Natural killer cell (primary cell): ENCODE measurements at regions not wholly inside any gene's neighbourhood (a gene's known extent, or its start where the extent isn't known, plus 50 kb on each side); places are given as distances from the start of the nearest gene placed in this dataset.

Experiments used
- ATAC-seq, 3 donors: fragments of 150-1000 bp in 2 of 3; fragments of 200-7000 bp in 1 of 3; cut with Tn5 transposase; 1 replicate in 1 of 3; 2 replicates in 2 of 3; pipeline ENCODE4 v1.10.0; 2021; ENCODE audit warnings: mild to moderate bottlenecking in 2 of 3, moderate library complexity in 2 of 3
- DNase-seq, 2 donors: peaks; one replicate each; pipeline versions ENCODE4 v3.0.0 to v3.0.0-alpha.2; 2013 to 2021; ENCODE audit warnings: mixed read lengths in 1 of 2
- H3K27ac ChIP-seq: one replicate; pipeline ENCODE4 v1.5.1; 2013; ENCODE audit warnings: mild to moderate bottlenecking, low read length
- H3K27me3 ChIP-seq: one replicate; pipeline ENCODE4 v1.6.1; 2013; ENCODE audit warnings: low read length; ENCODE audit not compliant: control insufficient read depth, insufficient read depth
- H3K36me3 ChIP-seq: one replicate; pipeline ENCODE4 v1.6.1; 2013; ENCODE audit warnings: low read length; ENCODE audit not compliant: control insufficient read depth, insufficient read depth
- H3K4me1 ChIP-seq: one replicate; pipeline ENCODE4 v1.6.1; 2013; ENCODE audit warnings: low read length; ENCODE audit not compliant: control insufficient read depth, insufficient read depth
- H3K4me3 ChIP-seq: one replicate; pipeline ENCODE4 v1.5.1; 2013; ENCODE audit warnings: low read length
- H3K9me3 ChIP-seq: one replicate; pipeline ENCODE4 v1.6.1; 2013; ENCODE audit warnings: low read length; ENCODE audit not compliant: control insufficient read depth, insufficient read depth
- H3K27ac Mint-ChIP-seq, 2 donors: one replicate each; pipeline ENCODE4 v1.8.0; 2022; ENCODE audit warnings: mild to moderate bottlenecking in 2 of 2, mixed read lengths in 2 of 2, moderate library complexity in 1 of 2
- H3K27me3 Mint-ChIP-seq, 2 donors: one replicate each; pipeline ENCODE4 v1.8.0; 2022; ENCODE audit warnings: low read depth in 2 of 2, mixed read lengths in 2 of 2
- H3K36me3 Mint-ChIP-seq: one replicate; pipeline ENCODE4 v1.8.0; 2022; ENCODE audit warnings: mixed read lengths
- H3K4me1 Mint-ChIP-seq, 2 donors: one replicate each; pipeline ENCODE4 v1.8.0; 2022; ENCODE audit warnings: mixed read lengths in 2 of 2
- H3K4me3 Mint-ChIP-seq: one replicate; pipeline ENCODE4 v1.8.0; 2022; ENCODE audit warnings: mild to moderate bottlenecking, moderate library complexity, mixed read lengths
- H3K9me3 Mint-ChIP-seq, 2 donors: one replicate each; pipeline ENCODE4 v1.8.0; 2022; ENCODE audit warnings: mixed read lengths in 2 of 2
- WGBS: methylation state at CpG from one replicate; pipeline ENCODE4 v1.1.7; 2013; ENCODE audit warnings: missing lambda C conversion rate; ENCODE audit not compliant: insufficient coverage; 5-methylcytosine and 5-hydroxymethylcytosine counted together
- intact Hi-C: fragments of 100-400 bp; cut with micrococcal nuclease; formaldehyde crosslinking; loops from one replicate; pipeline ENCODE4 v1.14.2; 2022
- TF ChIP-seq, protein P1 (sequence below): fragments of 200-600 bp; IDR thresholded peaks from one replicate; pipeline ENCODE4 v1.8.0; 2022; ENCODE audit warnings: antibody characterized with exemption

DNA sequence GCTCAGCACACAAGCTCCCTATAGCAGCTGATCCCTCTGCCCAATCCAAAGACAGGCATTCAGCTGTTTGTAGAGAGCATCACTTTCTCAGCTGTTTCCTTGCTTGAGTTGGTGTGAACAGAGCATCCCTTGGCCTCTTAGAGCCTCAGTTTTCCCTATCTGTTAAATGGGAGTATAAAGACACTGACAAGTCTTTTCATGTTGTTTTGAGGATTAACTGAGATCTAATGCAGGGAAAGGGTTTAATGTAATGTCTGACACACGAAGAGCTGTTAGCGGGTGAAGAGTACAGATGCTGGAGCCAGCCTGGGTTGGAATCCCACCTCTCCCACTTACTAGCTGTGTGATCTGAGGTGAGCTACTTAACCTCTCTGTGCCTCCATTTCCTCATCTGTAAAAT is 149.5 kb downstream of the PHETA1 start:
- ATAC-seq (no peak), DNase-seq (no peak)
- no peaks in the 10 kb centered on the region for H3K27me3 ChIP-seq
- TF ChIP-seq, protein P1, sequence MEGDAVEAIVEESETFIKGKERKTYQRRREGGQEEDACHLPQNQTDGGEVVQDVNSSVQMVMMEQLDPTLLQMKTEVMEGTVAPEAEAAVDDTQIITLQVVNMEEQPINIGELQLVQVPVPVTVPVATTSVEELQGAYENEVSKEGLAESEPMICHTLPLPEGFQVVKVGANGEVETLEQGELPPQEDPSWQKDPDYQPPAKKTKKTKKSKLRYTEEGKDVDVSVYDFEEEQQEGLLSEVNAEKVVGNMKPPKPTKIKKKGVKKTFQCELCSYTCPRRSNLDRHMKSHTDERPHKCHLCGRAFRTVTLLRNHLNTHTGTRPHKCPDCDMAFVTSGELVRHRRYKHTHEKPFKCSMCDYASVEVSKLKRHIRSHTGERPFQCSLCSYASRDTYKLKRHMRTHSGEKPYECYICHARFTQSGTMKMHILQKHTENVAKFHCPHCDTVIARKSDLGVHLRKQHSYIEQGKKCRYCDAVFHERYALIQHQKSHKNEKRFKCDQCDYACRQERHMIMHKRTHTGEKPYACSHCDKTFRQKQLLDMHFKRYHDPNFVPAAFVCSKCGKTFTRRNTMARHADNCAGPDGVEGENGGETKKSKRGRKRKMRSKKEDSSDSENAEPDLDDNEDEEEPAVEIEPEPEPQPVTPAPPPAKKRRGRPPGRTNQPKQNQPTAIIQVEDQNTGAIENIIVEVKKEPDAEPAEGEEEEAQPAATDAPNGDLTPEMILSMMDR: no peak
- Mint-ChIP-seq H3K4me1 (no peaks in the 10 kb centered on the region), H3K27ac (no peak overlapping the region), H3K4me3 (no peak overlapping the region), H3K36me3 (no peaks in the 10 kb centered on the region), H3K9me3 (no peaks in the 10 kb centered on the region), H3K27me3 (peaks cover 8 to 11% of the 10 kb centered on the region in 2 donors)
- H3K36me3 ChIP-seq: no peaks in the 10 kb centered on the region
- no peak overlapping the region for H3K27ac ChIP-seq
- no peaks in the 10 kb centered on the region for H3K9me3 ChIP-seq
- H3K4me3 ChIP-seq: no peak overlapping the region
- WGBS: no CpG with 5 or more reads among the region's 2 CpGs
- intact Hi-C loops: no loop called here
- H3K4me1 ChIP-seq: no peaks in the 10 kb centered on the region

DNA sequence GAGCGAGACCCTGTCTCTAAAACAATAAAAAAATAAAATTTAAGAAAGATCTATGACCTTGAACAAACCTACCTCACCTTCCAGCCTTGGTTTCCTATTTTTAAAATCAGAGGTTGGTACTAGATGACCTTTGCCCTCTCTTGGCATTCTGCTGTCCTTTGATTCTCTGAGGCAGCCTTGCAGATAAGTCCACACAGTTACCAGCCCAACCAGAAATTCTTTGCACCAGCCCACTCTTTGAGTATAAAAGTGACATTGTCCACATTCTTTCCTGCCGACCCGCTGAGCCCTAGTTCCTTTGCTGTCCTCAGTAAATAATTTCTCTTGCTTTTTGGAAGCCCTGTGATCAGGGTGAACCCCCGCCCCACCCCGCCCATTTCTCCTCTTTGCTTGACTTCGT is 150.4 kb downstream of the PHETA1 start:
- Mint-ChIP-seq H3K9me3 (no peaks in the 10 kb centered on the region), H3K4me3 (no peak overlapping the region), H3K4me1 (no peaks in the 10 kb centered on the region), H3K27me3 (peaks cover 8 to 10% of the 10 kb centered on the region in 2 donors), H3K27ac (no peak overlapping the region), H3K36me3 (no peaks in the 10 kb centered on the region)
- 90% methylated on average over 6 of the region's 6 CpGs for WGBS
- DNase-seq (no peak), ATAC-seq (no peak)
- Histone ChIP-seq H3K9me3 (no peaks in the 10 kb centered on the region), H3K4me3 (no peak overlapping the region), H3K4me1 (no peaks in the 10 kb centered on the region), H3K27me3 (no peaks in the 10 kb centered on the region), H3K27ac (no peak overlapping the region), H3K36me3 (no peaks in the 10 kb centered on the region)
- TF ChIP-seq, protein P1: no peak
- intact Hi-C loops: no loop called here

- H3K36me3 ChIP-seq: no peaks in the 10 kb centered on the region
- no peak overlapping the region for H3K4me3 ChIP-seq
- H3K4me1 Mint-ChIP-seq: no peaks in the 10 kb centered on the region
- H3K36me3 Mint-ChIP-seq: no peaks in the 10 kb centered on the region
- 82% methylated on average over 13 of the region's 13 CpGs for WGBS
- no peak for ATAC-seq
- H3K9me3 Mint-ChIP-seq: no peaks in the 10 kb centered on the region
- intact Hi-C loops: no loop called here
- TF ChIP-seq, protein P1: no peak
- no peak overlapping the region for H3K27ac ChIP-seq
- no peaks in the 10 kb centered on the region for H3K4me1 ChIP-seq
- H3K4me3 Mint-ChIP-seq: no peak overlapping the region
- H3K27me3 ChIP-seq: no peaks in the 10 kb centered on the region
- no peak for DNase-seq
- no peak overlapping the region for H3K27ac Mint-ChIP-seq
- no peaks in the 10 kb centered on the region for H3K9me3 ChIP-seq
- H3K27me3 Mint-ChIP-seq: peaks cover 8 to 10% of the 10 kb centered on the region in 2 donors
Observed at GRCh38 chr12:111216387-111217159, 152.3 kb downstream of the PHETA1 start.

GRCh38 chr12:111215881-111216280 is 153.0 kb downstream of the PHETA1 start:
- no peaks in the 10 kb centered on the region for H3K9me3 ChIP-seq
- TF ChIP-seq, protein P1: no peak
- no peaks in the 10 kb centered on the region for H3K4me1 ChIP-seq
- DNase-seq (no peak), ATAC-seq (no peak)
- no peak overlapping the region for H3K27ac Mint-ChIP-seq
- no peak overlapping the region for H3K27ac ChIP-seq
- H3K4me3 Mint-ChIP-seq: no peak overlapping the region
- H3K9me3 Mint-ChIP-seq: no peaks in the 10 kb centered on the region
- H3K27me3 ChIP-seq: no peaks in the 10 kb centered on the region
- WGBS: 87% methylated on average over 12 of the region's 12 CpGs
- H3K36me3 ChIP-seq: no peaks in the 10 kb centered on the region
- no peaks in the 10 kb centered on the region for H3K4me1 Mint-ChIP-seq
- H3K27me3 Mint-ChIP-seq: peaks cover 8 to 12% of the 10 kb centered on the region in 2 donors
- H3K4me3 ChIP-seq: no peak overlapping the region
- intact Hi-C loops: no loop called here
- H3K36me3 Mint-ChIP-seq: no peaks in the 10 kb centered on the region
